ENCODE measurements at regions not wholly inside any gene's neighbourhood (a gene's known extent, or its start where the extent isn't known, plus 50 kb on each side); places are given as distances from the start of the nearest gene placed in this dataset.

DNA sequence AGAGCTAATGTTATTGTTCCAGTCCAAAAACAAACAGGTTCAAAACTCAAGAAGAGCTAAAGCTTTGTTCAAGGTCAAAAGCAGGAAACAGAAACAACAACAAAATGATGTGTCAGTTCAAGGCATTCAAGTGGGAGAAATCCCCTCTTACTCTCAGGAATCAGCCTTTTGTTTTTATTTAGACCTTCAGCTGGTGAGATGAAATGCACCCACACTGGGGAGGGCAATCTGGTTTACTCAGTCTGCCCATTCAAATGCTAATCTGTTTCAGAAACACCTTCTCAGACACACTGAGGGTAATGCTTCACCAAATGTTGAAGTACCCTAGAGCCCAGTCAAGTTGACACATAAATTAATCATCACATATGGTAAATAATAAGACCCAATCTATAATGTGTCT, 150.6 kb downstream of the TMX3 start:
- Histone ChIP-seq H3K4me2 (no peak overlapping the region), H3K79me2 (no peaks in the 10 kb centered on the region), H3K4me1 (ENCODE audit: insufficient read depth) (no peaks in the 10 kb centered on the region), H3K9me2 (replicated peaks; ENCODE audit: insufficient read depth) (no peaks in the 10 kb centered on the region), H2AFZ (no peak overlapping the region), H4K20me1 (ENCODE audit: insufficient read depth, poor library complexity, severe bottlenecking) (no peaks in the 10 kb centered on the region), H3K27ac (no peak overlapping the region), H3K9me3 (ENCODE audit: low read depth) (no peaks in the 10 kb centered on the region), H3K27me3 (no peaks in the 10 kb centered on the region), H3K4me3 (no peak overlapping the region), H3K36me3 (replicated peaks; ENCODE audit: insufficient read depth, low read depth) (no peaks in the 10 kb centered on the region)
- no peak for DNase-seq (ENCODE audit: low spot score)
- TF ChIP-seq, protein P1, sequence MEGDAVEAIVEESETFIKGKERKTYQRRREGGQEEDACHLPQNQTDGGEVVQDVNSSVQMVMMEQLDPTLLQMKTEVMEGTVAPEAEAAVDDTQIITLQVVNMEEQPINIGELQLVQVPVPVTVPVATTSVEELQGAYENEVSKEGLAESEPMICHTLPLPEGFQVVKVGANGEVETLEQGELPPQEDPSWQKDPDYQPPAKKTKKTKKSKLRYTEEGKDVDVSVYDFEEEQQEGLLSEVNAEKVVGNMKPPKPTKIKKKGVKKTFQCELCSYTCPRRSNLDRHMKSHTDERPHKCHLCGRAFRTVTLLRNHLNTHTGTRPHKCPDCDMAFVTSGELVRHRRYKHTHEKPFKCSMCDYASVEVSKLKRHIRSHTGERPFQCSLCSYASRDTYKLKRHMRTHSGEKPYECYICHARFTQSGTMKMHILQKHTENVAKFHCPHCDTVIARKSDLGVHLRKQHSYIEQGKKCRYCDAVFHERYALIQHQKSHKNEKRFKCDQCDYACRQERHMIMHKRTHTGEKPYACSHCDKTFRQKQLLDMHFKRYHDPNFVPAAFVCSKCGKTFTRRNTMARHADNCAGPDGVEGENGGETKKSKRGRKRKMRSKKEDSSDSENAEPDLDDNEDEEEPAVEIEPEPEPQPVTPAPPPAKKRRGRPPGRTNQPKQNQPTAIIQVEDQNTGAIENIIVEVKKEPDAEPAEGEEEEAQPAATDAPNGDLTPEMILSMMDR (IDR thresholded peaks at IDR 0.05; ENCODE audit: poor library complexity): no peak
- TF ChIP-seq EZH2phosphoT487 (IDR thresholded peaks at IDR 0.05; ENCODE audit: low read depth, severe bottlenecking, unreplicated experiment) (no peak), EZH2 (IDR thresholded peaks at IDR 0.05; ENCODE audit: borderline replicate concordance) (no peak)

GRCh38 chr18:68560128-68560527, 154.8 kb downstream of the TMX3 start:
- H3K27ac ChIP-seq: no peak overlapping the region
- DNase-seq (ENCODE audit: low spot score): no peak
- H3K27me3 ChIP-seq: no peaks in the 10 kb centered on the region
- H3K36me3 ChIP-seq (replicated peaks; ENCODE audit: insufficient read depth, low read depth): no peaks in the 10 kb centered on the region
- WGBS (ENCODE audit: low lambda C conversion rate, missing lambda C conversion rate): 87% methylated on average over 2 of the region's 2 CpGs
- TF ChIP-seq EZH2phosphoT487 (IDR thresholded peaks at IDR 0.05; ENCODE audit: low read depth, severe bottlenecking, unreplicated experiment) (no peak), EZH2 (IDR thresholded peaks at IDR 0.05; ENCODE audit: borderline replicate concordance) (no peak)
- TF ChIP-seq, protein P1 (IDR thresholded peaks at IDR 0.05; ENCODE audit: poor library complexity): no peak
- H3K79me2 ChIP-seq: no peaks in the 10 kb centered on the region
- H3K9me2 ChIP-seq (replicated peaks; ENCODE audit: insufficient read depth): no peaks in the 10 kb centered on the region
- no peaks in the 10 kb centered on the region for H3K9me3 ChIP-seq (ENCODE audit: low read depth)
- no peaks in the 10 kb centered on the region for H3K4me1 ChIP-seq (ENCODE audit: insufficient read depth)
- no peak overlapping the region for H2AFZ ChIP-seq
- H4K20me1 ChIP-seq (ENCODE audit: insufficient read depth, poor library complexity, severe bottlenecking): no peaks in the 10 kb centered on the region
- H3K4me2 ChIP-seq: no peak overlapping the region
- H3K4me3 ChIP-seq: no peak overlapping the region

- TF ChIP-seq, protein P1 (IDR thresholded peaks at IDR 0.05; ENCODE audit: poor library complexity): no peak
- TF ChIP-seq EZH2phosphoT487 (IDR thresholded peaks at IDR 0.05; ENCODE audit: low read depth, severe bottlenecking, unreplicated experiment): no peak
- no peak for TF ChIP-seq EZH2 (IDR thresholded peaks at IDR 0.05; ENCODE audit: borderline replicate concordance)
- no peak overlapping the region for H3K27ac ChIP-seq
- no peak overlapping the region for H2AFZ ChIP-seq
- no peaks in the 10 kb centered on the region for H3K4me1 ChIP-seq (ENCODE audit: insufficient read depth)
- no peaks in the 10 kb centered on the region for H3K79me2 ChIP-seq
- H4K20me1 ChIP-seq (ENCODE audit: insufficient read depth, poor library complexity, severe bottlenecking): no peaks in the 10 kb centered on the region
- no peak for DNase-seq (ENCODE audit: low spot score)
- H3K9me2 ChIP-seq (replicated peaks; ENCODE audit: insufficient read depth): no peaks in the 10 kb centered on the region
- no peak overlapping the region for H3K4me2 ChIP-seq
- no peaks in the 10 kb centered on the region for H3K27me3 ChIP-seq
- no peak overlapping the region for H3K4me3 ChIP-seq
- no peaks in the 10 kb centered on the region for H3K9me3 ChIP-seq (ENCODE audit: low read depth)
- 87% methylated on average over 5 of the region's 5 CpGs for WGBS (ENCODE audit: low lambda C conversion rate, missing lambda C conversion rate)
- H3K36me3 ChIP-seq (replicated peaks; ENCODE audit: insufficient read depth, low read depth): no peaks in the 10 kb centered on the region
These were observed 157.7 kb downstream of the TMX3 start for GRCh38 chr18:68557183-68557582.

- Histone ChIP-seq H2AFZ (no peak overlapping the region), H3K9me2 (replicated peaks; ENCODE audit: insufficient read depth) (no peaks in the 10 kb centered on the region), H3K9me3 (ENCODE audit: low read depth) (no peaks in the 10 kb centered on the region), H3K27ac (no peak overlapping the region), H3K27me3 (no peaks in the 10 kb centered on the region), H3K79me2 (no peaks in the 10 kb centered on the region), H3K4me1 (ENCODE audit: insufficient read depth) (no peaks in the 10 kb centered on the region), H4K20me1 (ENCODE audit: insufficient read depth, poor library complexity, severe bottlenecking) (no peaks in the 10 kb centered on the region), H3K4me2 (no peak overlapping the region), H3K4me3 (no peak overlapping the region), H3K36me3 (replicated peaks; ENCODE audit: insufficient read depth, low read depth) (no peaks in the 10 kb centered on the region)
- TF ChIP-seq, protein P1 (IDR thresholded peaks at IDR 0.05; ENCODE audit: poor library complexity): no peak
- no peak for TF ChIP-seq EZH2 (IDR thresholded peaks at IDR 0.05; ENCODE audit: borderline replicate concordance)
- TF ChIP-seq EZH2phosphoT487 (IDR thresholded peaks at IDR 0.05; ENCODE audit: low read depth, severe bottlenecking, unreplicated experiment): no peak
- DNase-seq (ENCODE audit: low spot score): no peak
These were observed 159.0 kb downstream of the TMX3 start for GRCh38 chr18:68555879-68556301.

Data from hepatocyte (in vitro differentiated cells).